ENCODE measurements at regions not wholly inside any gene's neighbourhood (a gene's known extent, or its start where the extent isn't known, plus 50 kb on each side); places are given as distances from the start of the nearest gene placed in this dataset.

DNA sequence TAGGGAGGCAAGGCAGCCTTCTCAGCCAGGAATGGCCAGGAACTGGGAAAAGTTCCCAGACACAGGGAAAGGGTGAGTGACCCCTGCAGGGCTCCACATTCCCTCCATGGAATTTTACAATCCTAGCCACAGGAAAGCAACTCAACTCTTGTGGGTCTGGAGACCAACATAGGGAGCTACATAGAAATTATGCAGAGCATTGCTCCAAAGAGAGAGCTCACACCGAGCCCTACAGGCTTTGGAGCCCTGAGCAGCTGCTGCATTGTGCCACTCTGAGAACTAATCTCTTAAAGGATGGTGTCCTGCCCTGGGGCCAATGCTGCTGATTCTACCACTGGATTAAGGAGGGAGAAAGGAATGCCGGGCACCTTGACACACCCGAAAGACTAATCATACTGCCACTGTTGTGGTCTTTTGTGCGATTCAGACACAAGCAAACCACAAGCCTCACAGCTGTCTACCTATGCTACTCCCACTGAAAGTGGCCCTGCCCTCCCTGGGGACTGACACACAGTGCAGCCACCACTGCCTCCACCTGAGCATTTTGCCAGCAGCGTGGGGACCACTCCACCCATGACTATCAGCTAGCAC lies 1089.8 kb upstream of the NUDT12 start:
- TF ChIP-seq ZNF404 (tag by site-specific recombination; IDR thresholded peaks at IDR 0.05) (no peak), ZNF184 (tag by site-specific recombination; IDR thresholded peaks at IDR 0.05) (no peak), CTCF (tag by site-specific recombination; IDR thresholded peaks at IDR 0.05) (no peak), ZNF747 (tag by site-specific recombination; IDR thresholded peaks at IDR 0.05) (no peak), ZNF18 (tag by site-specific recombination; IDR thresholded peaks at IDR 0.05) (no peak)
- TF ChIP-seq, protein P1, sequence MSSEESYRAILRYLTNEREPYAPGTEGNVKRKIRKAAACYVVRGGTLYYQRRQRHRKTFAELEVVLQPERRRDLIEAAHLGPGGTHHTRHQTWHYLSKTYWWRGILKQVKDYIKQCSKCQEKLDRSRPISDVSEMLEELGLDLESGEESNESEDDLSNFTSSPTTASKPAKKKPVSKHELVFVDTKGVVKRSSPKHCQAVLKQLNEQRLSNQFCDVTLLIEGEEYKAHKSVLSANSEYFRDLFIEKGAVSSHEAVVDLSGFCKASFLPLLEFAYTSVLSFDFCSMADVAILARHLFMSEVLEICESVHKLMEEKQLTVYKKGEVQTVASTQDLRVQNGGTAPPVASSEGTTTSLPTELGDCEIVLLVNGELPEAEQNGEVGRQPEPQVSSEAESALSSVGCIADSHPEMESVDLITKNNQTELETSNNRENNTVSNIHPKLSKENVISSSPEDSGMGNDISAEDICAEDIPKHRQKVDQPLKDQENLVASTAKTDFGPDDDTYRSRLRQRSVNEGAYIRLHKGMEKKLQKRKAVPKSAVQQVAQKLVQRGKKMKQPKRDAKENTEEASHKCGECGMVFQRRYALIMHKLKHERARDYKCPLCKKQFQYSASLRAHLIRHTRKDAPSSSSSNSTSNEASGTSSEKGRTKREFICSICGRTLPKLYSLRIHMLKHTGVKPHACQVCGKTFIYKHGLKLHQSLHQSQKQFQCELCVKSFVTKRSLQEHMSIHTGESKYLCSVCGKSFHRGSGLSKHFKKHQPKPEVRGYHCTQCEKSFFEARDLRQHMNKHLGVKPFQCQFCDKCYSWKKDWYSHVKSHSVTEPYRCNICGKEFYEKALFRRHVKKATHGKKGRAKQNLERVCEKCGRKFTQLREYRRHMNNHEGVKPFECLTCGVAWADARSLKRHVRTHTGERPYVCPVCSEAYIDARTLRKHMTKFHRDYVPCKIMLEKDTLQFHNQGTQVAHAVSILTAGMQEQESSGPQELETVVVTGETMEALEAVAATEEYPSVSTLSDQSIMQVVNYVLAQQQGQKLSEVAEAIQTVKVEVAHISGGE (tag by site-specific recombination; conservative IDR thresholded peaks at IDR 0.05; ENCODE audit: low read depth), result no peak
- TF ChIP-seq, protein P2, sequence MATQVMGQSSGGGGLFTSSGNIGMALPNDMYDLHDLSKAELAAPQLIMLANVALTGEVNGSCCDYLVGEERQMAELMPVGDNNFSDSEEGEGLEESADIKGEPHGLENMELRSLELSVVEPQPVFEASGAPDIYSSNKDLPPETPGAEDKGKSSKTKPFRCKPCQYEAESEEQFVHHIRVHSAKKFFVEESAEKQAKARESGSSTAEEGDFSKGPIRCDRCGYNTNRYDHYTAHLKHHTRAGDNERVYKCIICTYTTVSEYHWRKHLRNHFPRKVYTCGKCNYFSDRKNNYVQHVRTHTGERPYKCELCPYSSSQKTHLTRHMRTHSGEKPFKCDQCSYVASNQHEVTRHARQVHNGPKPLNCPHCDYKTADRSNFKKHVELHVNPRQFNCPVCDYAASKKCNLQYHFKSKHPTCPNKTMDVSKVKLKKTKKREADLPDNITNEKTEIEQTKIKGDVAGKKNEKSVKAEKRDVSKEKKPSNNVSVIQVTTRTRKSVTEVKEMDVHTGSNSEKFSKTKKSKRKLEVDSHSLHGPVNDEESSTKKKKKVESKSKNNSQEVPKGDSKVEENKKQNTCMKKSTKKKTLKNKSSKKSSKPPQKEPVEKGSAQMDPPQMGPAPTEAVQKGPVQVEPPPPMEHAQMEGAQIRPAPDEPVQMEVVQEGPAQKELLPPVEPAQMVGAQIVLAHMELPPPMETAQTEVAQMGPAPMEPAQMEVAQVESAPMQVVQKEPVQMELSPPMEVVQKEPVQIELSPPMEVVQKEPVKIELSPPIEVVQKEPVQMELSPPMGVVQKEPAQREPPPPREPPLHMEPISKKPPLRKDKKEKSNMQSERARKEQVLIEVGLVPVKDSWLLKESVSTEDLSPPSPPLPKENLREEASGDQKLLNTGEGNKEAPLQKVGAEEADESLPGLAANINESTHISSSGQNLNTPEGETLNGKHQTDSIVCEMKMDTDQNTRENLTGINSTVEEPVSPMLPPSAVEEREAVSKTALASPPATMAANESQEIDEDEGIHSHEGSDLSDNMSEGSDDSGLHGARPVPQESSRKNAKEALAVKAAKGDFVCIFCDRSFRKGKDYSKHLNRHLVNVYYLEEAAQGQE (tag by site-specific recombination; IDR thresholded peaks at IDR 0.05), result no peak

Measured in HEK293 (cell line).